ENCODE measurements at regions not wholly inside any gene's neighbourhood (a gene's known extent, or its start where the extent isn't known, plus 50 kb on each side); places are given as distances from the start of the nearest gene placed in this dataset.
A peak's percentile ranks its signal among the peaks of the same experiment; 100 is the strongest.

DNA sequence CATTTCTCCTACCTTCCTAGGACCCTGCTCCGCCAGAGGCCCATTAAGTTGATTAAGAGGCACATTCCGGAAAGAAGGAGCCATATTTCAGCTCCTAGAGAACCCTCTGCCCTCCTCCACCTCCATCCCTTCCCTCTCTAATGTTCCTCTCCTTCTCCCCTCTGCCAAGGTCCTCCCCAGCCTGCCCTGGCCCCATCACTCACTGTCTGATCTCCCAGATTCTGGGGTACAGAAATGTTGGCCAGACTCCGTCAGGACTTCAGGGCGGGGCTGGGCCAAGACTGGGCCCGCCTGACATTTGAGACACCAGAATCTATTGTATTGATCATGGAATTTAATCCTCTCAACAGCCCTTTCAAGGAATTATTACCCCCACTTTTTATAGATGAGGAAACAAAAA lies 136.1 kb downstream of the TMEM132E start:
- Histone ChIP-seq H3K9me3 (ENCODE audit: severe bottlenecking) (no peaks in the 10 kb centered on the region), H3K27me3 (ENCODE audit: insufficient read depth, low read depth, severe bottlenecking) (no peaks in the 10 kb centered on the region), H3K27ac (no peak overlapping the region), H3K4me3 (ENCODE audit: low read depth, low read length) (no peak overlapping the region), H3K36me3 (no peaks in the 10 kb centered on the region)
- no peak for DNase-seq
- TF ChIP-seq, protein P1, sequence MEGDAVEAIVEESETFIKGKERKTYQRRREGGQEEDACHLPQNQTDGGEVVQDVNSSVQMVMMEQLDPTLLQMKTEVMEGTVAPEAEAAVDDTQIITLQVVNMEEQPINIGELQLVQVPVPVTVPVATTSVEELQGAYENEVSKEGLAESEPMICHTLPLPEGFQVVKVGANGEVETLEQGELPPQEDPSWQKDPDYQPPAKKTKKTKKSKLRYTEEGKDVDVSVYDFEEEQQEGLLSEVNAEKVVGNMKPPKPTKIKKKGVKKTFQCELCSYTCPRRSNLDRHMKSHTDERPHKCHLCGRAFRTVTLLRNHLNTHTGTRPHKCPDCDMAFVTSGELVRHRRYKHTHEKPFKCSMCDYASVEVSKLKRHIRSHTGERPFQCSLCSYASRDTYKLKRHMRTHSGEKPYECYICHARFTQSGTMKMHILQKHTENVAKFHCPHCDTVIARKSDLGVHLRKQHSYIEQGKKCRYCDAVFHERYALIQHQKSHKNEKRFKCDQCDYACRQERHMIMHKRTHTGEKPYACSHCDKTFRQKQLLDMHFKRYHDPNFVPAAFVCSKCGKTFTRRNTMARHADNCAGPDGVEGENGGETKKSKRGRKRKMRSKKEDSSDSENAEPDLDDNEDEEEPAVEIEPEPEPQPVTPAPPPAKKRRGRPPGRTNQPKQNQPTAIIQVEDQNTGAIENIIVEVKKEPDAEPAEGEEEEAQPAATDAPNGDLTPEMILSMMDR (IDR thresholded peaks at IDR 0.05; ENCODE audit: low read depth, low read length), result no peak

DNA sequence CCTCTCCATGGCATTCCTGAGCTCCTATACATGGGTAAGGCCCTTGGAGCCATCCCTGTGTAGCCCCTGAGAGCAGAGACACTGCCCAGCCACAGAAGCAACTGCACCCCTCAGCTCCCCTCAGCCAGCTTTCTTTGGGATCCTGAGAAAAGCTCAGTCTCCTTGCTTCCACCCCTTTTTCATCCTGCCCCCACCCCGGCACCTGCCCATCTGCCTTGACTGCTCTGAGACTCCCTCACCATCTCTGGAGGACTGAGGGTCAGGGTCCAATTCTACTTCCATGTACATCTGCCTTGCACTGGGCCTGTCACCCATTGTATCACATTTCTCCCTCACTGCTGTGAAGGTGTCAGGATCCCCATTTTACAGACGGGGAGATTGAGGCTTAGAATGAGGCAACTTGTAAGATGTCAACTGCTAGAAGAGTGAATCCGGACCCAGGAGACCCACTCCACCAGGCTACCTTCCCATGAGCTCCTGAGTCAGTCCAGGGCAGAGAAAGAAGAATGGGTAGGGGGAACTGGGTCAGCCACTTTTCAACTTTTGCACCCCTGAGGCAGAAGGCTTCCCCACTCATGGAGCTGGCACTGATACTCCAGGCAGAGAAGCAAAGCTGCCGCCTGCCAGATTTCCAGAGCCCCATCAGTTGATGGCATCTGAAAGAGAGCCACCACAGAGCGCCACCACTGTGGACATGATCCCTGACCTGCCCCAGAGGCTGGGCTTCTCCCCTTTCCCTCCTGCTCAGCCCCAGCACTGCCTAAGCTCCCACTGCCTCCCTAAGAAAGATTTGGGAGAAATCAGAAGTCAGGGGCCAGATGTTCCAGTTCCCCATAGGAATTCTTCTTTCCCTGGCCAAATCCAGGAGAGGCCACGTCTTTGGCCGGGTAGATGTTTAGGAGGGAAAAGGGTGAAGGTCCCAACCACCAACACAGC lies 135.4 kb downstream of the TMEM132E start:
- DNase-seq, result no peak
- TF ChIP-seq, protein P1 (IDR thresholded peaks at IDR 0.05; ENCODE audit: low read depth, low read length), result no peak
- no peaks in the 10 kb centered on the region for H3K36me3 ChIP-seq

DNA sequence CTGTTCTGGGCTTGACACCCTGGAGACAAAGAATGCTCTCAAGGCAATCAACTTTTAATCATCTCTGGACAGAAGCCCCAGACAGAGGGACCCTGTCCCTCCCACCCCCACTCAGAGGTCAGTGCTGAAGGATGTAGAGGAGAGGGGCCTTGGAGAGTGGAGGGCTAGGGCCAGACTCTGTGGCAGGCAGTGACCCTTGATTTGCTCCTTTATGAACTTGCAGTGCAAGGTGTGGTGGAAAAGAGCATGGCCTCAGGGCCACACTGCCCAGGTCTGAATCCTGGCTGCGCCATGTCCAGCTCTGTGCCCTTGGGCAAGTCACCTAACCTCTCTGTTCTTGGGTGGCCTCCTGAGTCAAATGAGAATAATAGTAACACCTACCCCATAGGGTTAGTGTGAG lies 134.3 kb downstream of the TMEM132E start:
- Histone ChIP-seq H3K27me3 (ENCODE audit: insufficient read depth, low read depth, severe bottlenecking) (no peaks in the 10 kb centered on the region), H3K27ac (no peak overlapping the region), H3K9me3 (ENCODE audit: severe bottlenecking) (no peaks in the 10 kb centered on the region), H3K36me3 (no peaks in the 10 kb centered on the region), H3K4me3 (ENCODE audit: low read depth, low read length) (no peak overlapping the region)
- TF ChIP-seq, protein P1 (IDR thresholded peaks at IDR 0.05; ENCODE audit: low read depth, low read length), result no peak
- no peak for DNase-seq

More for the DNA sequence above, 135.4 kb downstream of the TMEM132E start:
- Histone ChIP-seq H3K27me3 (ENCODE audit: insufficient read depth, low read depth, severe bottlenecking) (no peaks in the 10 kb centered on the region), H3K27ac (no peak overlapping the region), H3K9me3 (ENCODE audit: severe bottlenecking) (no peaks in the 10 kb centered on the region), H3K4me3 (ENCODE audit: low read depth, low read length) (no peak overlapping the region)

DNA sequence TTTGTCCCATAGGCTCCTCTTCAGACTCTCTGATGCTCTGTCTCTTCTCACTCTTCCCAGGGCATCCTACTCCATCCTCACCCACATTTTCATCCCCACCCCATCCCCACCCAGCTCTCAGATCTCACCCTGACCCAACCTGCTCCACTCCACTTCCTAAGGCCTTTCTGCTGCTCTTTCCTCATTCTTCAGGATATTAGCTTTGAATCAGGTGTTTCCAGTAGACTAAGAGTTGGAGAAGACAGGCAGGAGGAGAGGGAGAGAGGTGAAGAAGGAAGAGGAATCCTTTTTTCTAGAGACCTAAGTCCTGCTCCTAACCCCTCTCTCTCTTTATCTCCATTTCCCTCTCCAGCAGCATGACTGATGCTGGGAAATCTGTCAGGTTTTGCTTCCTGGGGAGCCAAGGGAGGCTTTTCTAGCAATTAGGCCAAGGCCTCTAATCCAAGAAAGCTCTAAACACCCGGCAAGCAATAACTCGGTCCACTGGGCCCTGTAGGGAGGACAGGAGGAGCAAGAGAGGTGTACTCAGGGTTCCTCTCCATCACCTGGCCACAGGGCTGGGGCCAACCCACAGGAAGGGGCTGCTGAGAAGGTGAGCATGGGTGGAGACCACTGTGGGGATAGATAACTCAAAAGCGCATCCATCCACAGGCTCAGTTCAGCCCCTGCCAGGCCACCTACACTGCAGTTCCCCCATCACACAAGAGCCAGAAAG lies 133.3 kb downstream of the TMEM132E start:
- Histone ChIP-seq H3K4me3 (ENCODE audit: low read depth, low read length) (no peak overlapping the region), H3K27ac (no peak overlapping the region; the same call in 1 of the 2 replicates), H3K9me3 (ENCODE audit: severe bottlenecking) (no peaks in the 10 kb centered on the region), H3K27me3 (ENCODE audit: insufficient read depth, low read depth, severe bottlenecking) (no peaks in the 10 kb centered on the region), H3K36me3 (no peaks in the 10 kb centered on the region)
- TF ChIP-seq, protein P1 (IDR thresholded peaks at IDR 0.05; ENCODE audit: low read depth, low read length), result no peak
- DNase-seq, result peak; percentile 34

DNA sequence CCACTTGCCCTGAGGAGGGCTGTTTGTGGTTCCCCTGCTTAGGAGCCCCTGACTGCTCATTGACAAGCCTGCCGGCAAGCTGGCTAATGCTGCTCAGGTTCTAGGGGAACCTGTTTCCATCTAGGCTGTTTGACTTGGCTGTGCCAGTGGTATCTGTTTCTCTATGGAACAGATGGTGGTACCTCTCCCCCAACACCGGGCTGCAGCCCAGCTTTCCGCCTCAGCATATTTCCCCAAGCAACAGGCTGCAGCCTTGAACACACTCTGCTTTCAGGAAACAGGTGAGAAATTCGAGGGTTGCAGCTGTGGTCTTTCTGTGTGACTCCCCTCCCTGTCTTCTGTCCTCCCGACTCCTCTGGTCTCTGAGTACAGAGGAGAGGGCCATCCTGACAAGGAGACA lies 132.3 kb downstream of the TMEM132E start:
- H3K36me3 ChIP-seq, result no peaks in the 10 kb centered on the region

More for the DNA sequence above, 132.3 kb downstream of the TMEM132E start:
- DNase-seq, result peak; percentile 33
- Histone ChIP-seq H3K27me3 (ENCODE audit: insufficient read depth, low read depth, severe bottlenecking) (no peaks in the 10 kb centered on the region), H3K9me3 (ENCODE audit: severe bottlenecking) (no peaks in the 10 kb centered on the region), H3K27ac (no peak overlapping the region), H3K4me3 (ENCODE audit: low read depth, low read length) (no peak overlapping the region)
- TF ChIP-seq, protein P1 (IDR thresholded peaks at IDR 0.05; ENCODE audit: low read depth, low read length), result no peak

Measured in WERI-Rb-1 (cell line).